SU-DHL-6 (cell line): ENCODE measurements at regions not wholly inside any gene's neighbourhood (a gene's known extent, or its start where the extent isn't known, plus 50 kb on each side); places are given as distances from the start of the nearest gene placed in this dataset.

Experiments
- EZH2phosphoT487 ChIP-seq: fragments of 200-600 bp; sonication (generic), shearing (Covaris generic); conservative IDR thresholded peaks from 2 replicates; pipeline ENCODE4 v1.6.1; 2018; ENCODE audit warnings: mild to moderate bottlenecking, antibody characterized with exemption, low read length, moderate library complexity, mixed read lengths
- TF ChIP-seq, protein P1 (sequence below): fragments of 200-600 bp; sonication (generic); IDR thresholded peaks from one replicate; pipeline ENCODE4 v1.5.1; 2017; ENCODE audit warnings: antibody characterized with exemption, mild to moderate bottlenecking, low read length, moderate library complexity; ENCODE audit not compliant: insufficient read depth, poor library complexity, severe bottlenecking

DNA sequence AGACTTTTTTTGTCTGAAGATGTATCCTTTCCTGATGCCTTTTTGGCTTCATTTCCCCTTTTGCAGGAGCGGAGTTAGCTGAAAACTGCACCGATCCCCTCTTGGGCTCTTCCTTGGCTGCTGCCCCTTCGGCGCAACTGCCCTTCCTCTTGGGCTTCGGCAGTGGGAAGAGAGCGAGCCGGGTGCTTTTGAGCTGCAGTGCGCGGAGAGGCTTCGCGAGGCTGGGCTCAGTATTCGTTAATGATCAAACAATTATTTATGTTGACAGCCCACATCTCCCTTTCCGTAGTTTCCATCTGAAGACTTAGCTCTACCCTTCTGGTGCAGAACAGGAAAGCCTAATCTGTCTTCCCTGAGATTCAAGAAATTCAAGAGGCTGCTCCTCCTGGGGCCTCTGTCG is 170.8 kb downstream of the CSNK2A3 start:
- TF ChIP-seq, protein P1, sequence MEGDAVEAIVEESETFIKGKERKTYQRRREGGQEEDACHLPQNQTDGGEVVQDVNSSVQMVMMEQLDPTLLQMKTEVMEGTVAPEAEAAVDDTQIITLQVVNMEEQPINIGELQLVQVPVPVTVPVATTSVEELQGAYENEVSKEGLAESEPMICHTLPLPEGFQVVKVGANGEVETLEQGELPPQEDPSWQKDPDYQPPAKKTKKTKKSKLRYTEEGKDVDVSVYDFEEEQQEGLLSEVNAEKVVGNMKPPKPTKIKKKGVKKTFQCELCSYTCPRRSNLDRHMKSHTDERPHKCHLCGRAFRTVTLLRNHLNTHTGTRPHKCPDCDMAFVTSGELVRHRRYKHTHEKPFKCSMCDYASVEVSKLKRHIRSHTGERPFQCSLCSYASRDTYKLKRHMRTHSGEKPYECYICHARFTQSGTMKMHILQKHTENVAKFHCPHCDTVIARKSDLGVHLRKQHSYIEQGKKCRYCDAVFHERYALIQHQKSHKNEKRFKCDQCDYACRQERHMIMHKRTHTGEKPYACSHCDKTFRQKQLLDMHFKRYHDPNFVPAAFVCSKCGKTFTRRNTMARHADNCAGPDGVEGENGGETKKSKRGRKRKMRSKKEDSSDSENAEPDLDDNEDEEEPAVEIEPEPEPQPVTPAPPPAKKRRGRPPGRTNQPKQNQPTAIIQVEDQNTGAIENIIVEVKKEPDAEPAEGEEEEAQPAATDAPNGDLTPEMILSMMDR, result no peak
- no peak for TF ChIP-seq EZH2phosphoT487
